Activated naive CD4-positive, alpha-beta T cell treated with anti-CD3 and anti-CD28 coated beads for 36 hours (primary cell): ENCODE measurements at regions not wholly inside any gene's neighbourhood (a gene's known extent, or its start where the extent isn't known, plus 50 kb on each side); places are given as distances from the start of the nearest gene placed in this dataset.

Experiments
- CTCF ChIA-PET: fragments of 350-600 bp; sonication (Branson Sonifier 250); formaldehyde crosslinking; loops from one replicate; lab custom pipeline; 2021; ENCODE audit warnings: antibody characterized with exemption; lab: Charles Lee
- DNase-seq: peaks from one replicate; pipeline ENCODE4 v3.0.0-alpha.2; 2020
- H3K27ac Mint-ChIP-seq: one replicate; pipeline ENCODE4 v1.8.0; 2021; ENCODE audit warnings: mild to moderate bottlenecking, mixed read lengths
- H3K27me3 Mint-ChIP-seq: one replicate; pipeline ENCODE4 v1.8.0; 2021; ENCODE audit warnings: low read depth, mixed read lengths
- H3K36me3 Mint-ChIP-seq: one replicate; pipeline ENCODE4 v1.8.0; 2021; ENCODE audit warnings: low read depth, mixed read lengths
- H3K4me1 Mint-ChIP-seq: one replicate; pipeline ENCODE4 v1.8.0; 2021; ENCODE audit warnings: low read depth, mixed read lengths
- H3K4me3 Mint-ChIP-seq: one replicate; pipeline ENCODE4 v1.8.0; 2021; ENCODE audit warnings: mild to moderate bottlenecking, moderate library complexity, mixed read lengths
- H3K9me3 Mint-ChIP-seq: one replicate; pipeline ENCODE4 v1.8.0; 2021; ENCODE audit warnings: mixed read lengths
- intact Hi-C: fragments of 100-400 bp; cut with micrococcal nuclease; formaldehyde crosslinking; loops from one replicate; pipeline ENCODE4 v1.15.1; 2023

DNA sequence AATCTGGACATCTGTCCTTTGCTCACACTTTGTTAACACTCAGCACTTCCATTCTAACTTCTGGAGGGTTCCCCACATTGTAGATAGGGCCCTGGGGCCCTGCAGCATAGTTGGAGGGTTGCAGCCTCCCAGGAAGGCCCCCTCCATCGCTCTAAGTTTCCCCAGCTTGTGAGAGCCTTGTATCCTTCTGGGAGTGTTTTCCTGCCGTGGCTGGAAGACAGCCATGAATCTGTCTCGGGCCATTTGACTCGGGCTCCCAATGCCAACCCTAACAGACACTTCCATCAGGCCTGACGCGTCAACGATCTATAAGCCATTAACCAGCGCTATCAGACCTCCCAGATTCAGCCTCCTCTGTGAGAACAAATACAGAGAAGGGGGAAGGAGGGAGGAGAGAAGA, 263.7 kb upstream of the RPL38 start:
- intact Hi-C loops: no loop called here
- CTCF ChIA-PET: no interaction called here
- no peaks in the 10 kb centered on the region for H3K36me3 Mint-ChIP-seq
- no peaks in the 10 kb centered on the region for H3K9me3 Mint-ChIP-seq
- no peaks in the 10 kb centered on the region for H3K4me1 Mint-ChIP-seq
- no peaks in the 10 kb centered on the region for H3K27me3 Mint-ChIP-seq
- H3K27ac Mint-ChIP-seq: no peak overlapping the region
- DNase-seq: no peak
- H3K4me3 Mint-ChIP-seq: no peak overlapping the region

- CTCF ChIA-PET: no interaction called here
- intact Hi-C loops: no loop called here
These were observed 263.0 kb upstream of the RPL38 start for GRCh38 chr17:73940511-73940910.

DNA sequence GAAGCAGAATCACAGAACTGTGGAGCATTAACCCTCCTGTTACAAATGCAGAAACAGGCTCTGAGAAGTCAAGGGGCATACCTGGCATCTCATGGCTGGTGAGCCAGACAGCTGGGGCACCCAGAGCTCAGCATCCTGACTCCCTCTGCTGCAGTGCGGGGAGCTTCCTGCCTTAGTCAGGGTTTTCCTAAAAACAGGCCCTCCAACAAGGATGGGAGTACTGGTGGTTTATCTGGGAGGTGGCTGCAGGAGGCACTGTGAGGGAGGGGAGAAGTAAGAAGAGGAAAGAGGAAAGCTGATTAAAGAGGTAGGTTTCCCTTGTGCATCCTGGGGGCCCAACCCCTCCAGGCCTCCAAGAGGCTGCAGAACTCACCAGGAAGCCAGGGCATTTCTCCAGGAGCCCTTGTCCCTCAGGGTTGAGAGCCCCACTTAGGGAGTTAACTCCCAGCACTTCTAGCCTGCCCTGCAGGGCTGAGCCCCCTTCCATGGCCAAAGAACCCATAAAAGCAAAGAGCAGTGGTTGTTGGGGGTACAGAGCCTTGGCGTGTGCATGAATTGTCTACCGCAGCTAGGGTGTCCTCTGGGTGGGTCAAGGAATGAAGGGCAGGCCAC, 261.5 kb upstream of the RPL38 start:
- intact Hi-C loops: no loop called here
- no peaks in the 10 kb centered on the region for H3K9me3 Mint-ChIP-seq
- H3K27me3 Mint-ChIP-seq: peaks cover under 1% of the 10 kb centered on the region
- CTCF ChIA-PET: no interaction called here
- H3K4me1 Mint-ChIP-seq: no peaks in the 10 kb centered on the region
- H3K27ac Mint-ChIP-seq: no peak overlapping the region
- H3K36me3 Mint-ChIP-seq: no peaks in the 10 kb centered on the region
- DNase-seq: no peak
- no peak overlapping the region for H3K4me3 Mint-ChIP-seq

More at GRCh38 chr17:73940511-73940910, 263.0 kb upstream of the RPL38 start:
- H3K27me3 Mint-ChIP-seq: no peaks in the 10 kb centered on the region
- no peaks in the 10 kb centered on the region for H3K9me3 Mint-ChIP-seq
- no peaks in the 10 kb centered on the region for H3K36me3 Mint-ChIP-seq
- H3K4me1 Mint-ChIP-seq: no peaks in the 10 kb centered on the region
- H3K4me3 Mint-ChIP-seq: no peak overlapping the region
- DNase-seq: no peak
- H3K27ac Mint-ChIP-seq: no peak overlapping the region

- CTCF ChIA-PET: no interaction called here
- peaks cover 2% of the 10 kb centered on the region for H3K27me3 Mint-ChIP-seq
These were observed 260.6 kb upstream of the RPL38 start for GRCh38 chr17:73942703-73943415.

GRCh38 chr17:73943416-73944110, 259.9 kb upstream of the RPL38 start:
- Mint-ChIP-seq H3K27me3 (peaks cover 2% of the 10 kb centered on the region), H3K27ac (no peak overlapping the region), H3K4me3 (no peak overlapping the region), H3K9me3 (no peaks in the 10 kb centered on the region), H3K36me3 (no peaks in the 10 kb centered on the region), H3K4me1 (no peaks in the 10 kb centered on the region)
- CTCF ChIA-PET: no interaction called here
- intact Hi-C loops: no loop called here
- no peak for DNase-seq

More at GRCh38 chr17:73942703-73943415, 260.6 kb upstream of the RPL38 start:
- Mint-ChIP-seq H3K36me3 (no peaks in the 10 kb centered on the region), H3K4me3 (no peak overlapping the region), H3K27ac (no peak overlapping the region), H3K9me3 (no peaks in the 10 kb centered on the region), H3K4me1 (no peaks in the 10 kb centered on the region)
- intact Hi-C loops: no loop called here
- DNase-seq: no peak

GRCh38 chr17:73944366-73944765, 259.1 kb upstream of the RPL38 start:
- intact Hi-C loops: no loop called here
- Mint-ChIP-seq H3K27ac (no peak overlapping the region), H3K27me3 (peaks cover 2% of the 10 kb centered on the region), H3K4me3 (no peak overlapping the region), H3K36me3 (no peaks in the 10 kb centered on the region), H3K4me1 (no peaks in the 10 kb centered on the region), H3K9me3 (no peaks in the 10 kb centered on the region)
- DNase-seq: no peak
- CTCF ChIA-PET: no interaction called here

DNA sequence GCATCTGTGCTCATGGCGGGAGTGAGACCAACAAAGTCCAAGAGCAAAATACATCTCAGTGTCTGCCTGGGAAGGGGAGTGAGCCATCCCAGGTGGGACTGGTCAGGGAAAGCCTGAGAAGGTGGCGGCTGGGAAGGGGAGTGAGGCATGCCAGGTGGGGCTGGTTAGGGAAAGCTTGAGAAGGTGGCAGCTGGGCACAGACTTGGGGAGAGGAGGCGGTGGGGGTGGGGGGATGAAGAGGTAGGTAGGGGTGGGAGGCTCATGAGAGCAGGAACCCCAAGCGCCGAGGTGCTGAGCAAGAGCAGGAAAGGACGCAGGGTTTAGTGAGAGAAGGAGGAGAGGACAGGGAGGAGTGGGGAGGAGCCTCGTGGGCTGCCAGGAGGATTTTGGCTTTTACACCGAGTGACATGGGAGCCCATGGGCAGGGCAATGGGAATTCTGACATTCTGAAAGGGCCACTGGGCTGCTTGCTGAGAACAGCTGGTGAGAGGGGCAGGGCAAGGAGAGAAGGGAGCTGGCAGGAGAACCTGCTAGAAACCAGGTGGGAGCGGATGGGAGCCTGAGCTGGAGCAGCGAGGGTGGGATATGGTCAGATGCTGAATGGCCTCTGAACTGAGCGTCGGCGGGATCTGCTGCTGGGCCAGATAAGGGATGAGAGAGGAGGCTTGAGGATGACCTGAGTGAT, 256.1 kb upstream of the RPL38 start:
- Mint-ChIP-seq H3K27me3 (peaks cover 11% of the 10 kb centered on the region), H3K36me3 (no peaks in the 10 kb centered on the region), H3K27ac (no peak overlapping the region), H3K4me3 (no peak overlapping the region), H3K9me3 (no peaks in the 10 kb centered on the region), H3K4me1 (peaks cover 3% of the 10 kb centered on the region)
- no peak for DNase-seq
- CTCF ChIA-PET: interaction anchor here (1.0 kb wide), 1 partner anchor 9 kb away, joined by 4 read pairs; no protein-coding TSS in a partner anchor
- intact Hi-C loops: no loop called here

DNA sequence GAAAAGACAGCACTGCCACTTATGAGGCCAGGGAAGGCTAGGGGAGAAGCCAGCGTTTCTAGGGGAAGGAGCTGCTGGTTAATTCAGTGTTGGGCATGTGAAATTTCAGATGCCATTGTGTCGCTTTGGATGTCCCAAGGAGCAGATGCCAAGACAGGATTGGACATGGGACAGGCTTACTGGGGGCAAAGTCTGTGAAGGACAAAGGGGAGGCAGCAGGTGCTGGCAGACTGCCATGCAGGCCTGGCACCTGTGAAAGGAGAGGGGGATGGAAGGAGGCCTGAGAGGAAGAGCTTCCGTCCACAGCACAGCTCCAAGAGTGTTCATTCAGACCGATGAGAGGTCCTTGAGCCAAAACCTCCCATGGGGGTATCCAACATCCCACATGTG, 255.5 kb upstream of the RPL38 start:
- Mint-ChIP-seq H3K9me3 (no peaks in the 10 kb centered on the region), H3K4me3 (no peak overlapping the region), H3K4me1 (peaks cover 3% of the 10 kb centered on the region), H3K27ac (no peak overlapping the region), H3K27me3 (peaks cover 11% of the 10 kb centered on the region), H3K36me3 (no peaks in the 10 kb centered on the region)
- CTCF ChIA-PET: interaction anchor here (1.0 kb wide), 1 partner anchor 9 kb away, joined by 4 read pairs; no protein-coding TSS in a partner anchor
- no peak for DNase-seq
- intact Hi-C loops: no loop called here

DNA sequence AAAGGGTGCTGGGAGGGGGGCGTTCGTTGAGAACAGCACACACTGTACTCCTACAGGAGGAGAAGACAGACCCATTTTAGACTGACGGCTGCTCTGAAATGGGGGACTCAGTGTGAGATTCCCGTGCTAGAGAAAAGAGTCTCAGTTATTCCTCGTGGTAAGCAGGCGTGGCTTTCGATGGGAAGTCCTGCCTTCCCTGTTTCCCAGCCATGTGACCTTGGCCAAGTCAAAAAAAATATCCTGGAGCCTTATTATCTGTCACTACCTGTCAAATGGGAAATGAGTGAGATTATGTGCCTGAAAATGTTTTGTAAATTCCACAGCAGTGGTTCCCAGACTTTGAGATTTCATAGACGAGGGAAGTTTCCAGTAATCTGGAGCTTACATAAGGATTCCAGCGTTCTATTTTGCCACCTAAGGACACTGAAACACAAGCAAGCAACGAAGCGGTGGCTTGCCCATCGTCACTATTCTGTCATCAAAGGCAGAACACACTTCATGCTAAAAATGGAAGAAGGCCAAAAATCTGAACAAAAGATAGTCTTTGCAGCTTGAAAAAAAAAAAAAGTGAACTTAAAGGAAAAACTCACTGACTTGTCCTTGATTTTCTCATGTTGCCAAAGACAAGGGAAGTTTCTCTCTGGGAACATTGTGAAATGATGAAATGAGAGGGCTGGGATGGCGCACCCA, 253.4 kb upstream of the RPL38 start:
- Mint-ChIP-seq H3K4me1 (peaks cover 3% of the 10 kb centered on the region), H3K9me3 (no peaks in the 10 kb centered on the region), H3K27me3 (peaks cover 11% of the 10 kb centered on the region), H3K4me3 (no peak overlapping the region), H3K27ac (no peak overlapping the region), H3K36me3 (no peaks in the 10 kb centered on the region)
- CTCF ChIA-PET: no interaction called here
- intact Hi-C loops: loop anchor here (5.0 to 10.0 kb wide), 4 partner anchors 78 to 355 kb away; no protein-coding TSS in a partner anchor
- DNase-seq: no peak

DNA sequence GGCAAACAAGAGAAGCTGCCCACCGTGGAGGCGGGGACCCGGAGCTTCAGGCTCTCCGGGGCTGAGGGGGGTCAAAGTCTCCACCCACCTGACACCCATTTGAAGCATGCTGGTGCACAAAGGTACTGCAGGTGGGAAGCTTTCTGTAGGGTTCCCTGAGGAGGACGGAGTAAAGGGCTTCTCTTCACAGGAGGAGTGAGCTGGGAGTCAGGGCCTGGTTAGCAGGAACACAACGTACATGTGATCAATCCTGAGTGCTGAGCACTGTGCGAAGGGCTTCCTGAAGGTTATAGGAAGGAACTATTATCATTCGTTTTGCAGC, 252.9 kb upstream of the RPL38 start:
- H3K27me3 Mint-ChIP-seq: peaks cover 11% of the 10 kb centered on the region
- DNase-seq: no peak
- CTCF ChIA-PET: no interaction called here
- H3K27ac Mint-ChIP-seq: no peak overlapping the region
- peaks cover 3% of the 10 kb centered on the region for H3K4me1 Mint-ChIP-seq
- no peaks in the 10 kb centered on the region for H3K9me3 Mint-ChIP-seq
- no peaks in the 10 kb centered on the region for H3K36me3 Mint-ChIP-seq
- intact Hi-C loops: loop anchor here (5.0 to 10.0 kb wide), 4 partner anchors 78 to 356 kb away; no protein-coding TSS in a partner anchor
- no peak overlapping the region for H3K4me3 Mint-ChIP-seq

DNA sequence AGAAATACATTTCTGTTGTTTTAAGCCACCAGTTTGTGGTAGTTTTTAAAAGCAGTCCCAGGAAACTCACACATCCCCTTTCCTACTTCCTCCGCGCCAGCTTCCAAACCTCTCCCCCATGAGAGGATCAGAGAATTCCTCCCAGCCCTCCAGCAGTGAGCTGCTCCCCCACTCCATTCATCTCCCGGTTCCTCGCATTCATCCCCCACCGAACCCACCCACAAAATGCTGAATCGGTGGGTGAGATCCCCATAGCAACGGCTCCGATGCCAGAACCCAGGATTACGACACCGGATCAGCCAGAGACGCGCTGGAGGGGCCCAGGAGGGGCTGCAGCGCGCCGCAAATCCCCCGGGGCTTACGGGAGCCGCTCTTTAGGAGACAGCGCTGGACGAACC, 251.4 kb upstream of the RPL38 start:
- CTCF ChIA-PET: no interaction called here
- Mint-ChIP-seq H3K27me3 (peaks cover 10% of the 10 kb centered on the region), H3K4me1 (peaks cover 3% of the 10 kb centered on the region), H3K27ac (no peak overlapping the region), H3K4me3 (no peak overlapping the region), H3K9me3 (no peaks in the 10 kb centered on the region), H3K36me3 (no peaks in the 10 kb centered on the region)
- intact Hi-C loops: loop anchor here (5.0 to 10.0 kb wide), 4 partner anchors 80 to 357 kb away; no protein-coding TSS in a partner anchor
- DNase-seq: no peak
